Left ventricle myocardium inferior (tissue), 1 donor: ENCODE measurements at regions not wholly inside any gene's neighbourhood (a gene's known extent, or its start where the extent isn't known, plus 50 kb on each side); places are given as distances from the start of the nearest gene placed in this dataset.
"Not testable (repeated sequence)": the region's sequence is repeated elsewhere in the genome, so short reads cannot be mapped to it uniquely, and the experiment has no call there.

Experiments used
- DNase-seq: peaks from one replicate; pipeline ENCODE4 v3.0.0-alpha.2; 2020
- H3K27ac ChIP-seq: fragments of 200-600 bp; replicated peaks from 2 replicates; pipeline ENCODE4 v1.8.0; 2021
- H3K27me3 ChIP-seq: fragments of 200-600 bp; 2 replicates; pipeline ENCODE4 v1.8.0; 2021; ENCODE audit warnings: low read depth
- H3K36me3 ChIP-seq: fragments of 200-600 bp; 2 replicates; pipeline ENCODE4 v1.8.0; 2021
- H3K4me1 ChIP-seq: fragments of 200-600 bp; 2 replicates; pipeline ENCODE4 v1.8.0; 2021
- H3K4me3 ChIP-seq: fragments of 200-600 bp; 2 replicates; pipeline ENCODE4 v1.8.0; 2021; ENCODE audit warnings: mild to moderate bottlenecking, moderate library complexity
- H3K9me3 ChIP-seq: fragments of 200-600 bp; replicated peaks from 2 replicates; pipeline ENCODE4 v1.8.0; 2021
- CTCF ChIP-seq: fragments of 200-600 bp; IDR thresholded peaks from 2 replicates; pipeline ENCODE4 v1.8.0; 2021; ENCODE audit warnings: antibody characterized with exemption, mild to moderate bottlenecking, borderline replicate concordance
- intact Hi-C: fragments of 100-400 bp; cut with micrococcal nuclease; formaldehyde crosslinking; loops from one replicate; pipeline ENCODE4 v1.11.0; 2022
- donor health status: DM: no; HTN: yes; CAD: no; lungs with severe emphysema.

GRCh38 chr18:14336017-14336416, 203.8 kb upstream of the ZNF519 start:
- H3K36me3 ChIP-seq, DNase-seq, H3K4me1 ChIP-seq, H3K4me3 ChIP-seq, H3K27ac ChIP-seq, H3K9me3 ChIP-seq, intact Hi-C loops, H3K27me3 ChIP-seq: not testable (repeated sequence)

- H3K27ac ChIP-seq, H3K4me1 ChIP-seq, DNase-seq, H3K27me3 ChIP-seq, H3K4me3 ChIP-seq, H3K9me3 ChIP-seq, H3K36me3 ChIP-seq, intact Hi-C loops: not testable (repeated sequence)
These were observed 189.0 kb upstream of the ZNF519 start for GRCh38 chr18:14321217-14321616.

GRCh38 chr18:14301255-14301654, 169.0 kb upstream of the ZNF519 start:
- H3K27me3 ChIP-seq, intact Hi-C loops, H3K27ac ChIP-seq, DNase-seq, H3K36me3 ChIP-seq, H3K9me3 ChIP-seq, H3K4me1 ChIP-seq, H3K4me3 ChIP-seq: not testable (repeated sequence)

GRCh38 chr18:14295081-14295480, 162.8 kb upstream of the ZNF519 start:
- H3K36me3 ChIP-seq, H3K4me3 ChIP-seq, H3K4me1 ChIP-seq, intact Hi-C loops, H3K9me3 ChIP-seq, H3K27me3 ChIP-seq, H3K27ac ChIP-seq, DNase-seq: not testable (repeated sequence)

GRCh38 chr18:14285053-14285452, 152.8 kb upstream of the ZNF519 start:
- no peak for DNase-seq
- no peak overlapping the region for H3K4me3 ChIP-seq
- H3K27me3 ChIP-seq: no peaks in the 10 kb centered on the region
- no peak for TF ChIP-seq CTCF
- no peak overlapping the region for H3K27ac ChIP-seq
- no peaks in the 10 kb centered on the region for H3K4me1 ChIP-seq
- H3K36me3 ChIP-seq: no peaks in the 10 kb centered on the region
- no peaks in the 10 kb centered on the region for H3K9me3 ChIP-seq
- intact Hi-C loops: no loop called here

- intact Hi-C loops, H3K4me3 ChIP-seq, H3K27me3 ChIP-seq, H3K9me3 ChIP-seq, H3K4me1 ChIP-seq, H3K36me3 ChIP-seq, DNase-seq, H3K27ac ChIP-seq: not testable (repeated sequence)
These were observed 143.2 kb upstream of the ZNF519 start for GRCh38 chr18:14275391-14275790.

- H3K27ac ChIP-seq, DNase-seq, H3K4me3 ChIP-seq, H3K36me3 ChIP-seq, H3K27me3 ChIP-seq, H3K4me1 ChIP-seq, intact Hi-C loops, H3K9me3 ChIP-seq: not testable (repeated sequence)
These were observed 133.6 kb upstream of the ZNF519 start for GRCh38 chr18:14265637-14266410.

- intact Hi-C loops, H3K27ac ChIP-seq, H3K27me3 ChIP-seq, H3K4me1 ChIP-seq, H3K4me3 ChIP-seq, DNase-seq, H3K9me3 ChIP-seq, H3K36me3 ChIP-seq: not testable (repeated sequence)
These were observed 130.6 kb upstream of the ZNF519 start for GRCh38 chr18:14262786-14263185.

- intact Hi-C loops, H3K4me3 ChIP-seq, H3K27ac ChIP-seq, H3K4me1 ChIP-seq, H3K36me3 ChIP-seq, H3K27me3 ChIP-seq, H3K9me3 ChIP-seq, DNase-seq: not testable (repeated sequence)
These were observed 117.9 kb upstream of the ZNF519 start for GRCh38 chr18:14250084-14250677.

- intact Hi-C loops, H3K4me3 ChIP-seq, H3K27ac ChIP-seq, DNase-seq, H3K27me3 ChIP-seq, H3K4me1 ChIP-seq, H3K9me3 ChIP-seq, H3K36me3 ChIP-seq: not testable (repeated sequence)
These were observed 107.0 kb upstream of the ZNF519 start for GRCh38 chr18:14239224-14239623.

GRCh38 chr18:14236356-14237048, 104.3 kb upstream of the ZNF519 start:
- H3K4me3 ChIP-seq, H3K27ac ChIP-seq, H3K36me3 ChIP-seq, intact Hi-C loops, DNase-seq, H3K9me3 ChIP-seq, H3K27me3 ChIP-seq, H3K4me1 ChIP-seq: not testable (repeated sequence)

GRCh38 chr18:14225286-14225679, 93.0 kb upstream of the ZNF519 start:
- H3K9me3 ChIP-seq, H3K27me3 ChIP-seq, H3K27ac ChIP-seq, intact Hi-C loops, DNase-seq, H3K4me3 ChIP-seq, H3K4me1 ChIP-seq, H3K36me3 ChIP-seq: not testable (repeated sequence)
